ENCODE measurements at regions not wholly inside any gene's neighbourhood (a gene's known extent, or its start where the extent isn't known, plus 50 kb on each side); places are given as distances from the start of the nearest gene placed in this dataset.

DNA sequence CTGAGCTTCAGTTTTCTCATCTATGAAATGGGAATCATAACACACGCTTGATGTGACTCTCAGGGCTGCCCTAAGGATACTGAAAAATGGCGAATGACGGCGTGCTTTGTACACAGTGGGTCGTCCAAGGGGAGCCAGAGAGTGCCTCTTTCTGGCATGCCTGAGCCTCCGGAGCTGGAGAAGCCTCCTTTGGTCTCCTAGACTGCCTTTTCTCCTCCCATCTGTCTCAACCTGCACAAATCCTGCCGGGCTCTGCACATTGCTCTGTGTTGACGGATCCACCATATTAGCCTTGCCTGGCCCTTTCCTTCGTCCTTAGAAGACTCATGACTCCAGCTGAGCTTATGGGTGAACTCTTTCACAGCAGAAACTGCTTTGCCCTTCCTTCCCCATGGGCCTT, 220.9 kb downstream of the TSHZ3 start:
- no peaks in the 10 kb centered on the region for H3K36me3 ChIP-seq (ENCODE audit: insufficient read depth, low read length)
- no peak overlapping the region for H3K4me2 ChIP-seq (ENCODE audit: low read length)
- no peak overlapping the region for H2AFZ ChIP-seq (ENCODE audit: low read depth, low read length)
- H3K4me3 ChIP-seq (ENCODE audit: low read length): no peak overlapping the region
- H3F3A ChIP-seq (ENCODE audit: insufficient read depth, low read length, poor library complexity, severe bottlenecking): no peaks in the 10 kb centered on the region
- H3K9ac ChIP-seq (ENCODE audit: low read length): no peak overlapping the region
- no peak overlapping the region for H3K27ac ChIP-seq (ENCODE audit: low read length)
- no peaks in the 10 kb centered on the region for H3K9me2 ChIP-seq (ENCODE audit: insufficient read depth, low read length)
- no peaks in the 10 kb centered on the region for H3K27me3 ChIP-seq (ENCODE audit: insufficient read depth, low read depth, low read length)
- no peaks in the 10 kb centered on the region for H4K20me1 ChIP-seq (ENCODE audit: insufficient read depth)
- no peak for TF ChIP-seq RAD21 (conservative IDR thresholded peaks at IDR 0.05)
- TF ChIP-seq, protein P1, sequence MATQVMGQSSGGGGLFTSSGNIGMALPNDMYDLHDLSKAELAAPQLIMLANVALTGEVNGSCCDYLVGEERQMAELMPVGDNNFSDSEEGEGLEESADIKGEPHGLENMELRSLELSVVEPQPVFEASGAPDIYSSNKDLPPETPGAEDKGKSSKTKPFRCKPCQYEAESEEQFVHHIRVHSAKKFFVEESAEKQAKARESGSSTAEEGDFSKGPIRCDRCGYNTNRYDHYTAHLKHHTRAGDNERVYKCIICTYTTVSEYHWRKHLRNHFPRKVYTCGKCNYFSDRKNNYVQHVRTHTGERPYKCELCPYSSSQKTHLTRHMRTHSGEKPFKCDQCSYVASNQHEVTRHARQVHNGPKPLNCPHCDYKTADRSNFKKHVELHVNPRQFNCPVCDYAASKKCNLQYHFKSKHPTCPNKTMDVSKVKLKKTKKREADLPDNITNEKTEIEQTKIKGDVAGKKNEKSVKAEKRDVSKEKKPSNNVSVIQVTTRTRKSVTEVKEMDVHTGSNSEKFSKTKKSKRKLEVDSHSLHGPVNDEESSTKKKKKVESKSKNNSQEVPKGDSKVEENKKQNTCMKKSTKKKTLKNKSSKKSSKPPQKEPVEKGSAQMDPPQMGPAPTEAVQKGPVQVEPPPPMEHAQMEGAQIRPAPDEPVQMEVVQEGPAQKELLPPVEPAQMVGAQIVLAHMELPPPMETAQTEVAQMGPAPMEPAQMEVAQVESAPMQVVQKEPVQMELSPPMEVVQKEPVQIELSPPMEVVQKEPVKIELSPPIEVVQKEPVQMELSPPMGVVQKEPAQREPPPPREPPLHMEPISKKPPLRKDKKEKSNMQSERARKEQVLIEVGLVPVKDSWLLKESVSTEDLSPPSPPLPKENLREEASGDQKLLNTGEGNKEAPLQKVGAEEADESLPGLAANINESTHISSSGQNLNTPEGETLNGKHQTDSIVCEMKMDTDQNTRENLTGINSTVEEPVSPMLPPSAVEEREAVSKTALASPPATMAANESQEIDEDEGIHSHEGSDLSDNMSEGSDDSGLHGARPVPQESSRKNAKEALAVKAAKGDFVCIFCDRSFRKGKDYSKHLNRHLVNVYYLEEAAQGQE (IDR thresholded peaks at IDR 0.05; ENCODE audit: borderline replicate concordance): no peak
- no peaks in the 10 kb centered on the region for H3K79me2 ChIP-seq (replicated peaks; ENCODE audit: insufficient read depth, low read length)
- no peaks in the 10 kb centered on the region for H3K9me3 ChIP-seq (ENCODE audit: low read length)

DNA sequence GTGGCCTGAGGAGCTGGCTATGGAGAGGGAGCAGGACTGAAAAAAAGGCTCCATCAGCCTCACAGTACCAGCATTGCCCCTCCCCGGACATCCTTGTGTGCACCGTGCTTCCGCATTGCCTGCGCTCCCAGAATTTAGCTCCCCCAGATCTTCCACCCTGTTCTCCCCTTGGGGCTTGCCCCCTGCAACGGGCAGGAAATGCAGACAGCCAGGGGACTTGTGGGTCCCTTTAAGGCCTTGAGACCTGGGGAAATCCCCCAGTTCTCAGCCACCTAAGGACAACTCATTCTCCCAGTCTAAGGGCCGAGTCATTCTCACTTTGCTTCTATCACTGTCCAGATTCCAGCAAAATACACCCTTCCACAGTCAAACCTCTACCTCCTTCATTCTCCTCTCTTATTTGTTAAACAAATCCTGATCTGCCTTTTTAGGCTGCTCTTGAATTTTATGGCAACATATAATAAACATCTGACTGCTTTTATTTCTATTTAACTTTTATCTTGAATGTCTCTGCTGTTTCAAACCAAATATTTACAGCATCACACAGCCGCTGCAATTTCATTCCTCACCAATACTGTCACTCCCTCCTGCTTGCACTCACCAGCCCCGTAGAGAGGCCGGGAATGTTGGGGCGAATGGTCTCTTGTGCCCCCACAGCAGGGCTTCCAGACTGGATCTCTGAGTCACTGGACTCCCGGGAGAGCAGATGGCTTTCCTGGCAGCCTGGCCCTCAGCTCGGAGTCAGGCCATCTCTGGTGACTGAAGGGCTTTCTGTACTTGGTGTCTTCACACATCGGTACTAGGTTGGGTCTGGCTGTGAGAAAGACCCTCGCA, 221.9 kb downstream of the TSHZ3 start:
- Histone ChIP-seq H3F3A (ENCODE audit: insufficient read depth, low read length, poor library complexity, severe bottlenecking) (no peaks in the 10 kb centered on the region), H3K4me3 (ENCODE audit: low read length) (no peak overlapping the region), H3K9ac (ENCODE audit: low read length) (no peak overlapping the region), H3K79me2 (replicated peaks; ENCODE audit: insufficient read depth, low read length) (no peaks in the 10 kb centered on the region), H3K27me3 (ENCODE audit: insufficient read depth, low read depth, low read length) (no peaks in the 10 kb centered on the region), H3K9me2 (ENCODE audit: insufficient read depth, low read length) (no peaks in the 10 kb centered on the region), H3K4me2 (ENCODE audit: low read length) (no peak overlapping the region), H3K36me3 (ENCODE audit: insufficient read depth, low read length) (no peaks in the 10 kb centered on the region), H2AFZ (ENCODE audit: low read depth, low read length) (no peak overlapping the region), H4K20me1 (ENCODE audit: insufficient read depth) (no peaks in the 10 kb centered on the region), H3K27ac (ENCODE audit: low read length) (no peak overlapping the region), H3K9me3 (ENCODE audit: low read length) (no peaks in the 10 kb centered on the region)
- TF ChIP-seq RAD21 (conservative IDR thresholded peaks at IDR 0.05): no peak
- no peak for TF ChIP-seq EZH2 (IDR thresholded peaks at IDR 0.05; ENCODE audit: borderline replicate concordance, insufficient read depth, low read length, poor library complexity, severe bottlenecking)
- TF ChIP-seq TAF1 (IDR thresholded peaks at IDR 0.05; ENCODE audit: low read depth): no peak
- no peak for TF ChIP-seq SMC3 (conservative IDR thresholded peaks at IDR 0.05; ENCODE audit: poor library complexity)
- TF ChIP-seq, protein P1 (IDR thresholded peaks at IDR 0.05; ENCODE audit: borderline replicate concordance): no peak
- TF ChIP-seq, protein P2, sequence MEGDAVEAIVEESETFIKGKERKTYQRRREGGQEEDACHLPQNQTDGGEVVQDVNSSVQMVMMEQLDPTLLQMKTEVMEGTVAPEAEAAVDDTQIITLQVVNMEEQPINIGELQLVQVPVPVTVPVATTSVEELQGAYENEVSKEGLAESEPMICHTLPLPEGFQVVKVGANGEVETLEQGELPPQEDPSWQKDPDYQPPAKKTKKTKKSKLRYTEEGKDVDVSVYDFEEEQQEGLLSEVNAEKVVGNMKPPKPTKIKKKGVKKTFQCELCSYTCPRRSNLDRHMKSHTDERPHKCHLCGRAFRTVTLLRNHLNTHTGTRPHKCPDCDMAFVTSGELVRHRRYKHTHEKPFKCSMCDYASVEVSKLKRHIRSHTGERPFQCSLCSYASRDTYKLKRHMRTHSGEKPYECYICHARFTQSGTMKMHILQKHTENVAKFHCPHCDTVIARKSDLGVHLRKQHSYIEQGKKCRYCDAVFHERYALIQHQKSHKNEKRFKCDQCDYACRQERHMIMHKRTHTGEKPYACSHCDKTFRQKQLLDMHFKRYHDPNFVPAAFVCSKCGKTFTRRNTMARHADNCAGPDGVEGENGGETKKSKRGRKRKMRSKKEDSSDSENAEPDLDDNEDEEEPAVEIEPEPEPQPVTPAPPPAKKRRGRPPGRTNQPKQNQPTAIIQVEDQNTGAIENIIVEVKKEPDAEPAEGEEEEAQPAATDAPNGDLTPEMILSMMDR (IDR thresholded peaks at IDR 0.05; ENCODE audit: poor library complexity, severe bottlenecking): no peak
- TF ChIP-seq POLR2AphosphoS5 (IDR thresholded peaks at IDR 0.05): no peak
- TF ChIP-seq MXI1 (conservative IDR thresholded peaks at IDR 0.05; ENCODE audit: poor library complexity, severe bottlenecking): no peak
- no peak for TF ChIP-seq EP300 (conservative IDR thresholded peaks at IDR 0.05; ENCODE audit: poor library complexity, severe bottlenecking)

Data from neural cell (in vitro differentiated cells).